Esophagus squamous epithelium (tissue), 4 donors: ENCODE measurements at regions not wholly inside any gene's neighbourhood (a gene's known extent, or its start where the extent isn't known, plus 50 kb on each side); places are given as distances from the start of the nearest gene placed in this dataset.
A peak's percentile ranks its signal among the peaks of the same experiment; 100 is the strongest.

Experiments
- POLR2A ChIP-seq, 4 donors: fragments of 450-650 bp; IDR thresholded peaks; one replicate each; pipeline ENCODE4 v1.6.1; 2017; ENCODE audit warnings: antibody characterized with exemption in 4 of 4, mild to moderate bottlenecking in 4 of 4, moderate library complexity in 3 of 4
- TF ChIP-seq, protein P1 (sequence below), 6 experiments: fragments of 450-650 bp in 4 of 6; fragments of 200-600 bp in 2 of 6; sonication (generic) in 2 of 6; IDR thresholded peaks; one replicate each; pipeline ENCODE4 v1.5.1; 2016 to 2019; ENCODE audit warnings: antibody characterized with exemption in 6 of 6, mild to moderate bottlenecking in 4 of 6, moderate library complexity in 4 of 6

DNA sequence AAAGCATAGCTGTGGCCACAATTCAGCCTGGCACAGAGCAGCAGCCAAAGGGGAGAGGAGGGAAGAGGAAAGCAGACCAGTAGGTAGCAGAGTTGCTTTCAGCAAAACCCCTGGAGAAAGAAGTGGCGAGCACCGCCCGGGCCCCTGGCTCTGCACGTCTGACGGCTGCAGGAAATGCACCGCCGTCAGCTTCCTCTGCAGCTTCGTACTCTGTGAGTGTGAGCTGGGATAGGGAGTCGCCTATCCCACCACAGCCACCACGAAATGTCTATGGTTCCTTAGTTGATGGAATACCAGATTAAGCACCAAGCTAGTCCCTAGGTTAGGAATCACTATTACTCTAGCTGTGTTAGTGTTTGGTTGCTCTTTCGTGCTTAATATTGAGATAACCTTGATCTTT is 79.9 kb upstream of the NAA20 start:
- TF ChIP-seq, protein P1, sequence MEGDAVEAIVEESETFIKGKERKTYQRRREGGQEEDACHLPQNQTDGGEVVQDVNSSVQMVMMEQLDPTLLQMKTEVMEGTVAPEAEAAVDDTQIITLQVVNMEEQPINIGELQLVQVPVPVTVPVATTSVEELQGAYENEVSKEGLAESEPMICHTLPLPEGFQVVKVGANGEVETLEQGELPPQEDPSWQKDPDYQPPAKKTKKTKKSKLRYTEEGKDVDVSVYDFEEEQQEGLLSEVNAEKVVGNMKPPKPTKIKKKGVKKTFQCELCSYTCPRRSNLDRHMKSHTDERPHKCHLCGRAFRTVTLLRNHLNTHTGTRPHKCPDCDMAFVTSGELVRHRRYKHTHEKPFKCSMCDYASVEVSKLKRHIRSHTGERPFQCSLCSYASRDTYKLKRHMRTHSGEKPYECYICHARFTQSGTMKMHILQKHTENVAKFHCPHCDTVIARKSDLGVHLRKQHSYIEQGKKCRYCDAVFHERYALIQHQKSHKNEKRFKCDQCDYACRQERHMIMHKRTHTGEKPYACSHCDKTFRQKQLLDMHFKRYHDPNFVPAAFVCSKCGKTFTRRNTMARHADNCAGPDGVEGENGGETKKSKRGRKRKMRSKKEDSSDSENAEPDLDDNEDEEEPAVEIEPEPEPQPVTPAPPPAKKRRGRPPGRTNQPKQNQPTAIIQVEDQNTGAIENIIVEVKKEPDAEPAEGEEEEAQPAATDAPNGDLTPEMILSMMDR (IDR thresholded peaks at IDR 0.05), result no peak
- peak in 2 of 4 donors; percentile 23 to 48 for TF ChIP-seq POLR2A (IDR thresholded peaks at IDR 0.05)
